Middle frontal gyrus (tissue), 1 donor: ENCODE measurements at regions not wholly inside any gene's neighbourhood (a gene's known extent, or its start where the extent isn't known, plus 50 kb on each side); places are given as distances from the start of the nearest gene placed in this dataset.
"Not testable (repeated sequence)": the region's sequence is repeated elsewhere in the genome, so short reads cannot be mapped to it uniquely, and the experiment has no call there.

Experiments
- DNase-seq: peaks from one replicate; pipeline ENCODE4 v3.0.0-alpha.2; 2015; ENCODE audit warnings: low spot score; ENCODE audit errors: extremely low spot score

- DNase-seq = no peak
Measured at GRCh38 chr3:194035406-194036138, 100.4 kb upstream of the HES1 start.

- no peak for DNase-seq
Measured at GRCh38 chr3:194036842-194037241, 99.1 kb upstream of the HES1 start.

GRCh38 chr3:194038346-194038745 is 97.6 kb upstream of the HES1 start:
- DNase-seq = not testable (repeated sequence)

- no peak for DNase-seq
Measured at GRCh38 chr3:194038960-194039359, 97.0 kb upstream of the HES1 start.

- DNase-seq = no peak
Measured at GRCh38 chr3:194040516-194041273, 95.3 kb upstream of the HES1 start.

GRCh38 chr3:194042927-194043326 is 93.0 kb upstream of the HES1 start:
- no peak for DNase-seq

GRCh38 chr3:194043516-194043915 is 92.4 kb upstream of the HES1 start:
- no peak for DNase-seq

GRCh38 chr3:194045289-194045688 is 90.7 kb upstream of the HES1 start:
- no peak for DNase-seq

- no peak for DNase-seq
Measured at GRCh38 chr3:194045919-194046318, 90.0 kb upstream of the HES1 start.

GRCh38 chr3:194046531-194046930 is 89.4 kb upstream of the HES1 start:
- DNase-seq = no peak

- DNase-seq = no peak
Measured at GRCh38 chr3:194046995-194047645, 88.8 kb upstream of the HES1 start.

- no peak for DNase-seq
Measured at GRCh38 chr3:194049394-194049793, 86.6 kb upstream of the HES1 start.

- DNase-seq = no peak
Measured at GRCh38 chr3:194050782-194051320, 85.1 kb upstream of the HES1 start.

GRCh38 chr3:194051366-194052149 is 84.4 kb upstream of the HES1 start:
- no peak for DNase-seq

GRCh38 chr3:194053136-194053535 is 82.8 kb upstream of the HES1 start:
- no peak for DNase-seq

GRCh38 chr3:194054016-194054415 is 81.9 kb upstream of the HES1 start:
- DNase-seq = no peak

- no peak for DNase-seq
Measured at GRCh38 chr3:194054540-194054939, 81.4 kb upstream of the HES1 start.

- no peak for DNase-seq
Measured at GRCh38 chr3:194054961-194055360, 81.0 kb upstream of the HES1 start.

GRCh38 chr3:194056323-194056722 is 79.6 kb upstream of the HES1 start:
- DNase-seq = not testable (repeated sequence)

GRCh38 chr3:194056731-194057415 is 79.1 kb upstream of the HES1 start:
- DNase-seq = no peak
